ENCODE measurements at regions not wholly inside any gene's neighbourhood (a gene's known extent, or its start where the extent isn't known, plus 50 kb on each side); places are given as distances from the start of the nearest gene placed in this dataset.

GRCh38 chr17:54544249-54544648, 356.4 kb upstream of the TOM1L1 start:
- Histone ChIP-seq H3K36me3 (ENCODE audit: insufficient read depth, low read length) (no peaks in the 10 kb centered on the region), H3F3A (ENCODE audit: low read depth) (no peaks in the 10 kb centered on the region), H3K79me2 (ENCODE audit: insufficient read depth, low read length) (no peaks in the 10 kb centered on the region), H3K4me1 (ENCODE audit: insufficient read depth, low read length, poor library complexity, severe bottlenecking) (no peaks in the 10 kb centered on the region), H3K27me3 (ENCODE audit: insufficient read depth, low read length, poor library complexity, severe bottlenecking) (no peaks in the 10 kb centered on the region), H3K4me3 (ENCODE audit: low read length, poor library complexity, severe bottlenecking) (no peak overlapping the region), H3K4me2 (ENCODE audit: low read depth, low read length, poor library complexity, severe bottlenecking) (no peak overlapping the region), H2AFZ (ENCODE audit: low read length) (no peak overlapping the region), H3K9me3 (ENCODE audit: insufficient read depth, low read depth, low read length) (no peaks in the 10 kb centered on the region), H3K9me2 (replicated peaks; ENCODE audit: low read depth, low read length) (no peaks in the 10 kb centered on the region), H3K9ac (ENCODE audit: low read depth, low read length, poor library complexity, severe bottlenecking) (no peak overlapping the region), H4K20me1 (ENCODE audit: insufficient read depth, low read length, poor library complexity, severe bottlenecking) (no peaks in the 10 kb centered on the region)
- no peak for TF ChIP-seq EZH2phosphoT487 (IDR thresholded peaks at IDR 0.05; ENCODE audit: borderline replicate concordance)
- TF ChIP-seq, protein P1, sequence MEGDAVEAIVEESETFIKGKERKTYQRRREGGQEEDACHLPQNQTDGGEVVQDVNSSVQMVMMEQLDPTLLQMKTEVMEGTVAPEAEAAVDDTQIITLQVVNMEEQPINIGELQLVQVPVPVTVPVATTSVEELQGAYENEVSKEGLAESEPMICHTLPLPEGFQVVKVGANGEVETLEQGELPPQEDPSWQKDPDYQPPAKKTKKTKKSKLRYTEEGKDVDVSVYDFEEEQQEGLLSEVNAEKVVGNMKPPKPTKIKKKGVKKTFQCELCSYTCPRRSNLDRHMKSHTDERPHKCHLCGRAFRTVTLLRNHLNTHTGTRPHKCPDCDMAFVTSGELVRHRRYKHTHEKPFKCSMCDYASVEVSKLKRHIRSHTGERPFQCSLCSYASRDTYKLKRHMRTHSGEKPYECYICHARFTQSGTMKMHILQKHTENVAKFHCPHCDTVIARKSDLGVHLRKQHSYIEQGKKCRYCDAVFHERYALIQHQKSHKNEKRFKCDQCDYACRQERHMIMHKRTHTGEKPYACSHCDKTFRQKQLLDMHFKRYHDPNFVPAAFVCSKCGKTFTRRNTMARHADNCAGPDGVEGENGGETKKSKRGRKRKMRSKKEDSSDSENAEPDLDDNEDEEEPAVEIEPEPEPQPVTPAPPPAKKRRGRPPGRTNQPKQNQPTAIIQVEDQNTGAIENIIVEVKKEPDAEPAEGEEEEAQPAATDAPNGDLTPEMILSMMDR (conservative IDR thresholded peaks at IDR 0.05; ENCODE audit: low read length): no peak

GRCh38 chr17:54559883-54560282, 340.8 kb upstream of the TOM1L1 start:
- H3K9ac ChIP-seq (ENCODE audit: low read depth, low read length, poor library complexity, severe bottlenecking): no peak overlapping the region
- H2AFZ ChIP-seq (ENCODE audit: low read length): no peak overlapping the region
- no peaks in the 10 kb centered on the region for H3K9me2 ChIP-seq (replicated peaks; ENCODE audit: low read depth, low read length)
- no peaks in the 10 kb centered on the region for H3K9me3 ChIP-seq (ENCODE audit: insufficient read depth, low read depth, low read length)
- no peaks in the 10 kb centered on the region for H3F3A ChIP-seq (ENCODE audit: low read depth)
- no peaks in the 10 kb centered on the region for H3K36me3 ChIP-seq (ENCODE audit: insufficient read depth, low read length)
- no peaks in the 10 kb centered on the region for H3K27me3 ChIP-seq (ENCODE audit: insufficient read depth, low read length, poor library complexity, severe bottlenecking)
- H3K79me2 ChIP-seq (ENCODE audit: insufficient read depth, low read length): no peaks in the 10 kb centered on the region
- no peak overlapping the region for H3K4me3 ChIP-seq (ENCODE audit: low read length, poor library complexity, severe bottlenecking)
- TF ChIP-seq EZH2phosphoT487 (IDR thresholded peaks at IDR 0.05; ENCODE audit: borderline replicate concordance): no peak
- TF ChIP-seq, protein P1 (conservative IDR thresholded peaks at IDR 0.05; ENCODE audit: low read length): no peak
- H4K20me1 ChIP-seq (ENCODE audit: insufficient read depth, low read length, poor library complexity, severe bottlenecking): no peaks in the 10 kb centered on the region
- no peaks in the 10 kb centered on the region for H3K4me1 ChIP-seq (ENCODE audit: insufficient read depth, low read length, poor library complexity, severe bottlenecking)
- H3K4me2 ChIP-seq (ENCODE audit: low read depth, low read length, poor library complexity, severe bottlenecking): no peak overlapping the region

DNA sequence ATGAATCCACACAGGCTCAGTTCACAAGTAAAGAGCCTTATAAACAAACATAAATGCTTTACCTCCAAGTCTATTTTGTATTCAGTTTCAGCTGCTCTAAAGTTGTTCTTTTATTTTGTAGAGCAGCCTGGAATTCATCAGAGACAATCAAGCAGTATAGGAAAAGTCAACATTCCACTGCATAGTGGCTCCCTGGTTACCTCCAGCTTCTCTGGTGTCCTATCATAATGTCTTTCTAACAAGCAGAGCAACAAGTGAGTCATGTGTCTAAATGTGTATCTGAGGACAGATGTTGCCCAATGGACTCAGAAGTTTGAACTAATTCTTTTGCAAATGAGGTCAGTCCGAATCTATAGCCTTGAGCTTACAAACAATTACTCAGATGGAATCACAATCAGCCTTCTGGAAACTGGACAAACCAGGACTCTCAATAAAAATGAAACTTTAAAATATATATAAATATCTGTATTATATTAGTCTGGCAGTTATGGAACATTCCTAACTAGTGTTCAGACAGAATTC, 292.0 kb upstream of the TOM1L1 start:
- H3K36me3 ChIP-seq (ENCODE audit: insufficient read depth, low read length): no peaks in the 10 kb centered on the region
- H3K4me3 ChIP-seq (ENCODE audit: low read length, poor library complexity, severe bottlenecking): no peak overlapping the region
- no peaks in the 10 kb centered on the region for H3F3A ChIP-seq (ENCODE audit: low read depth)
- H4K20me1 ChIP-seq (ENCODE audit: insufficient read depth, low read length, poor library complexity, severe bottlenecking): no peaks in the 10 kb centered on the region
- no peak for TF ChIP-seq EZH2phosphoT487 (IDR thresholded peaks at IDR 0.05; ENCODE audit: borderline replicate concordance)
- TF ChIP-seq, protein P1 (conservative IDR thresholded peaks at IDR 0.05; ENCODE audit: low read length): no peak
- no peaks in the 10 kb centered on the region for H3K27me3 ChIP-seq (ENCODE audit: insufficient read depth, low read length, poor library complexity, severe bottlenecking)
- no peak overlapping the region for H3K9ac ChIP-seq (ENCODE audit: low read depth, low read length, poor library complexity, severe bottlenecking)
- H3K4me2 ChIP-seq (ENCODE audit: low read depth, low read length, poor library complexity, severe bottlenecking): no peak overlapping the region
- no peaks in the 10 kb centered on the region for H3K9me2 ChIP-seq (replicated peaks; ENCODE audit: low read depth, low read length)
- H3K9me3 ChIP-seq (ENCODE audit: insufficient read depth, low read depth, low read length): 0 out of 2 replicates have a peak, but pooled peaks cover 3% of the 10 kb centered on the region
- no peaks in the 10 kb centered on the region for H3K79me2 ChIP-seq (ENCODE audit: insufficient read depth, low read length)
- H2AFZ ChIP-seq (ENCODE audit: low read length): no peak overlapping the region
- no peaks in the 10 kb centered on the region for H3K4me1 ChIP-seq (ENCODE audit: insufficient read depth, low read length, poor library complexity, severe bottlenecking)

Data from Loucy (cell line).